GM21825 (cell line): ENCODE measurements at regions not wholly inside any gene's neighbourhood (a gene's known extent, or its start where the extent isn't known, plus 50 kb on each side); places are given as distances from the start of the nearest gene placed in this dataset.

Source experiments
- ATAC-seq: cut with Tn5 transposase; IDR thresholded peaks from one replicate; pipeline ENCODE4 v1.9.1; 2021; ENCODE audit warnings: mild to moderate bottlenecking, moderate library complexity; ENCODE audit not compliant: unreplicated experiment

DNA sequence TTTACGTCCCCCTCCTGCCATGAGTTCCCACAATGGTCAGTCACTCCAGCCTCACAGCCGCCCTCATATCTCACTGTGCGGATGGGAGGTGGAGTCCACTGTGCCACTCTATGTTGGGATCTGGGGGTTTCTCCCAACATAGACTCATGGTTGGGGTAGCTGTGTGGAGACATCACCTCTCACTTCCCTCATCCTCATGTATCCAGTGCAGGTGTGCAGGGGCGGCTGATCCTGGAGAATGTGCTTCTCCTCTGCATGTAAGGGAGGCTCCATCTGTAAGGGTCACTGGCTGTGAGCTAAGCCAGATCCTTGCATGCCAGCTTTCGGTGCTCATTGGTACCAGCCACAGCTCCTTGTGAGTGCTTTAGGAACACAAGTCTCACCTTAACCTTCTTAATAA lies 400.8 kb downstream of the CDH26 start:
- no peak for ATAC-seq

- ATAC-seq = no peak
Observed at GRCh38 chr20:60361761-60362395, 403.7 kb downstream of the CDH26 start.

DNA sequence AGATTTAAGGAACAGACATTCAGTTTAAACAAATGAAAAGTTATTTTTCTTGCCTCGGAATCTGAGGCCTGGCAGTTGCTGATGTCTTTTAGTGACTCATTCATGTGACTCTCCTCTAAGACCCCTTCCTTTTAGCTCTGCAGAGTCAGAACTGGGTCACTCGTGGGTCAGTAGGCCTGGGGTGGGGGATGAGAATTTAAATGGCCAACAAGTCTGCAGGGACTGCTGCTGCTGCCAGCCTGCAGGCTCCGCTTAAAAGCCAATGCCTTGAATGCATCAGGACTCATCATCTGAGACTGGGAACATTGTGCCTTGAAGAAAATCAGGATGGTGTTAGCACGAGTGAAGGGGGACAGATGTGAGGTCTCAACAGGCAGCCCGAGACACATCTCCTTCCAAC lies 404.3 kb downstream of the CDH26 start:
- no peak for ATAC-seq

- ATAC-seq = no peak
Observed at GRCh38 chr20:60363698-60364097, 405.5 kb downstream of the CDH26 start.

DNA sequence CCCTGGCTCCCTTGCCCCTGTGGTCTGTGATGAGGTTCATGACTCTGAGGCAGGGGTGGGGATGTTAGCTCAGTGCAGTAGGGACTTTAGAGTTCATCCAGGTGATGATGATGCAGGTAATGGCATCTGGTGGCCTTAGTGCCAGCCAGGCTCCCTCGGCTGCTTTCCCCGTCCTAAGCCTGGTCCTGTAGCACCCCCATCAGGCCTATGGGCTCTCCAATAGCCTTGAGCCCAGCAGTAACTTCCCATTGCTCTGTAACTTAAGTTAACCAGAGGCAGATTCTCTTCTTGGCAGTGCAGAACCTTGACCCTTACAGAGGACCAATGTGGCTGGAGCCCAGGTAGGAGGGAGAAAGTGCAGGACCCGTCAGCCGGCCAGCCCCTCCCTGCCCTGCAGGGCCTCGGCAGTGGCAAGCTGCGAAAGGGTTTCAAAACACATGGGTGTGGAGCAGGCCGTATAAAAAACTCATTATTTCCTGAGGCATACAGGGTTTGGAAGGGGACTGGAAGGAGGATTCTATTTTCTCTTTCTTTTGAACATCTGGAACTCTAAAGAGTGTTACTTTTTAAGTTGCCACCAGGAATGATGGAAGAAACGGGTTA lies 406.9 kb downstream of the CDH26 start:
- no peak for ATAC-seq

DNA sequence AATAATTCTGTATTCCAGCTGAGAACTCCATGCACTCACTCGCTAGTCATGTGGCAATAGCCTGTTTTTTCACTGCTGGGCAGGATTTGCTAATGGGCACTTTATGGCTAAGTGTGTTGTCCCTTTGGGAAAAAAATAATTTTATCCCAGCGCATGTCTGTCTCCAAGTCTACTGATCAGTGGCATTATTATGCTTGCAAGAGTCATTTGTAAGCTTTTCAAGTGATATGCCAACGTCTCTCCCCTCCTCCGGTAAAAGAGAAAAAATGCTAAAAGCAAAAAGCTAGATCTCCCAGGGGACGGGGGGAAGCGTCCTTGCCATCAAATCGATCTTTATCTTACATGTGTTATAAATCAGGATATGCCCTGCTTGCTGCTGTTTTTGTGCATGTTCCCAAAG lies 407.7 kb downstream of the CDH26 start:
- no peak for ATAC-seq

- ATAC-seq = no peak
Observed at GRCh38 chr20:60371384-60371783, 413.2 kb downstream of the CDH26 start.

- no peak for ATAC-seq
Observed at GRCh38 chr20:60372275-60372674, 414.1 kb downstream of the CDH26 start.

- no peak for ATAC-seq
Observed at GRCh38 chr20:60372822-60373221, 414.6 kb downstream of the CDH26 start.

DNA sequence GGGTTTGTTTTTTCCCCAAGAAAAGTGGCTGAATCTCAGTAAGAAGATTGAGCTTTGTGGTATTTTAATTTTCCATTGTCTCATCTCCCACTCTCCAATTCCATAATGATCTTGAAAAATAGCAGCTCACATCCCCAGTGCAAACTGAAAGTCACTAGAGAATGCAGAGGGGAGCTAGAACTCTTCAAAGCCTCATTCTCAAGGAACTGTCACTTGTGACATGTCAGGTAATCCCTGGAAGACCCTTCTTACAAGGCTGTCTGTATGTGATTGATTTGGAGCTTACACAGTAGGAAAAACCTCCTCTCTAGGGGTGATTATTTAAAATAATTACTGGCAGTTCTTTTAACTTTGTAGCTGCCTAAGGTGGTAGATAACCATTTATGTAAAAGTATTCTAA lies 420.4 kb downstream of the CDH26 start:
- no peak for ATAC-seq

GRCh38 chr20:60381643-60382400 lies 423.6 kb downstream of the CDH26 start:
- ATAC-seq = no peak

DNA sequence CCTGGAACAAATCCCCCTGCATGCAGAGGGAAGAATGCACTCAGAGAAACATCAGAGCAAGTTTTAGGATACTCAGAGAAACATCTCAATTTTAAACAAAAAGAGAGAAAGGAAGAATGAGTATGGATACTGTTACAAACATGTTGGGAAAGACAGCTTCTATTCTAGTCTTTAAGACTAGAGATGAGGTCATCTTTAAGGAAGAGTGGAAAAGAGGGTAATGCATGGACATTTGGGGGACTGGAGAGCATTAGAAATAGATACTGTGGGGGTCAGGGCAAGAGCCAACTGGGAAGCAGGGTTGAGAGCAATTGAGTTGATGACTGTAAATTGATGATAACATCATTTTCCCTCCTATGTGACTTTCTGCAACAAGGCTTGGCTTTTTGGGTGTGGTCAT lies 431.2 kb downstream of the CDH26 start:
- no peak for ATAC-seq

DNA sequence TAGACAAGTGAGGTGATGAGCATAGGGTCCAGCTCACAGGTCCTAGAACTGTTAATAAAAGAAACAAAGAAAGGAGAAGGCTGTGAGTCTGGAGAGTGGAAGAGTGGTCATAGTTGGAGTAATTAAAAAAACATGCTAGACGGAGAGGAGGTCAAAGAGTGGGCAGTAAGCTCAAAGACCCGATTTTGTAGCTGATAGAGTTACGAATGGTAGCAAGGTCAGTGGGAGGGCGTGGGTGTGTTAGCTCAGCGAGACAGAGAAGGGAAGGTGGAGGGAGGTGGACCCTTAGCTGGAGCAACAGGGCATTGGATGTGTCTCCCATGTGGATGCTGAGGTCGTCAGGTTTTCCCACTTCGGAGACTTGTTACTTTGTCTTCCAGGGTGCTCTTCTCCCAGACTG lies 431.7 kb downstream of the CDH26 start:
- no peak for ATAC-seq

- no peak for ATAC-seq
Observed at GRCh38 chr20:60395991-60396390, 437.8 kb downstream of the CDH26 start.

- ATAC-seq = no peak
Observed at GRCh38 chr20:60400567-60400966, 442.3 kb downstream of the CDH26 start.

DNA sequence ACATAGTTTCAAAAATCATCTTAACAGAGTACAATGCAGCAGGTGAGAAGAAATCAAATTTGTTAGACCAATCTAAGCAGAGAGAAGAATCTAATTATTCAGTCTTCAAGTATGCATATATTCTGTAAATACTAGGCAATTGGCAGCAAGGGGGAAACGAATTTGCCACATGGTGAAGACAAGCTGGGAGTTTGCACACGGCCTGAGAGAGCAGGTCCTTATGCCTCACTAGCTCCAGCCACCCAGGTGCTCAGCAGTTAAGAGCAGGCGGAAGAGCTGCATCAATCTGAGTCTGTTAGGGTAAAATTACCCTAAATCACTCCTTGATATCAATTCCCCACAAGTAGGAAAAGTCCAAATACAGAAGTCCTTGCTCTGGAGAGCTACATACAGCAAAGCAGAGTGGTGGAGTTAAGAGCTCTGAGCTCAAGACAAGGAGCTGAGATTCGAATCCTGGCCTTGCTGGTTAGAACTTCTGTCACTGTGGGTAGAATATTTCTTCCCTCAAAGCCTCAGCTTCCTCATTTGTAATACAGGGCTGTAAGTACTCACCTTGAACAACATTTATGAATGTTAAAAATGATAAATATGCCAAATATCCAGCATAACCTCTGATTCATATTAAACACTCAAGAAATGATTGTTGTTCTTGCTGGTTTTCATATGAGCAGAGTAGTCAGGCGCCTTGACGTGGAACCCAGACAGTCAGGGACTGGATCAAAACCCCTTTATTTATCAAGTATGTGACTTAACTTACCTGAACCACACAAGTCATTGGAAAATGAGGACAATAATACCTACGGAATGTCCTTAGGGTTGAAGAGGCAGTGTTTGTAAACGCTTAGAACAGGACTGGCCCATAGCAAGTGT lies 444.2 kb downstream of the CDH26 start:
- no peak for ATAC-seq

DNA sequence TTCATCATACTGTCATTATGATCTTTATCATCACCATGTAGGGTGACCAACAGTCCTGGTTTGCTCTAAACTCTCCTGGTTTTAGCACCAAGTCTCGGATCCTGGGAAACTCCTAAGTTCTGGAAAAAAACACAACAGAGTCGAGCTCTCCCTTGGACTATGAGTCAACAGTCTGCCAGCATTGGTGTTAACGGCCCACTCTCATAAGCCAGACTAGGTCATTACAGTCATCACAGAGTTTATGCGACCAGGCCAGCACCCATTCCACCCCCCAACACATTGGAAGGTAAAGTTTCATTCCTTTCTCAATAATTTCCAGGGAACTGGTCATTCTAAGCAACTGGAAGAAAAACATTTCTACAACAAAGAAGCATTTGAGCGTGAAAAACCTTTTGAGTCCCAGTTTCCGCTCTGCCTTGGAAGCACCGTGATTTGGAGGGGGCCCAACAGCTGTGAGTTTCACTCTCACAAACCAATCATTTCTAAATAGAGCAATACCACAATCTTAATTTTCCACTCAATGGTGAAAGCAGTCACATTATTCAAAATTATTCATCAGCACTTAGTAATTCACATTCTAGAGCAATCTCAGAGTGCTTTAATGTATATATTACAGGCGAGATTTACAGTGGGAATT lies 445.0 kb downstream of the CDH26 start:
- no peak for ATAC-seq

DNA sequence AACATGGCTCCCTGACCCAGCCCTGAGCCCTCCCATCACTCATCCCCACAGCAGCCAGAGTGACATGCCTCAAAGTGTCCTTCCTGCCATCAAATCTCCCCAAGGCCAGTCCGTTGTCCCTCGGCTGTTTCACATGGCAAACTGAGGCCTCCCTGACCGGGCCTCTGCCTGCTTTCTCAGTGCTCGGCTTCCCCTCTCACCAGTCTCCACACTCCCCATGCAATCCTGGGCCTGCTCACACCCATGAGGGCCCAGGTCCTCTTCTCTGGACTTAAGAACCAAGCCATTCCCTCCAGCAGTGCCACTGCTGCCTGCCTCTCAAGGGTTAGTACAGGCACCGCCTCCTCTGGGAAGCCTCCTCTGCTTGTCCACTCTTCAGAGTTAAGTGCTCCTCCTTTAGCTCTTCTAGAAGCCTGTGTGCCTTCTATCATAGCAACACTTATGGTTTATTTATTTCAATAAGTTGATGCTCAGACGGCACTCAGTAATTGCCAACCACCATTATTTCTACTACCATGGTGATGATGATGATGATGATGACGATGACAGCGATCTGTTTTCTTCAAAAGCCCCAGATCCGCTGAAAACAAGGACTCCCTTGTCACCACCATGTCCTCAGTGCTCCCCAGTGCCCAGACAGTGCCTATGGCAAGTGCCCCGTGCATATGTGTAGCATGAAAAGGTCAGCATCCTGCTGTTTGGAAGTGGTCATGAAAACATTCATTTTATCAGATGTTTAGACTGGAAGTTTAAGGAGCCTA lies 449.0 kb downstream of the CDH26 start:
- no peak for ATAC-seq

DNA sequence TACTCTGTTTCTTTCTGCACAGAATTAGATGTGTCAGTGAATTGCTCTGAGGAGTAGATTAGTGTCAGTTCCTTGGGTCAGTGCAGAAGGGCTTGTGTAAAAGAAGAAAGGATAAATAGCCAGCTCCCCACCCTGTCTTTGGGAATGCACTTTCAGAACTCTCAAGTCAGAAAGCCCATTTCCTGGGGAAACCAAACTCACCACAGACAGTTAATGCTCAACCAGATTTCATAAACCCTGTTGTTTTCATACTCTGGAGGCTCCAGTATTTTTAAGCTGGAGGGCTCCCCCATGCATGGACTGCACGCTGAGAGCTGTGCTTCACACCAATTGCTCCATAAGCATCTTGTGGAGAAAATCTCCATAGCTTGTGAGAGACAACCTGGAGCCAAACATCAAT lies 449.7 kb downstream of the CDH26 start:
- ATAC-seq = no peak

DNA sequence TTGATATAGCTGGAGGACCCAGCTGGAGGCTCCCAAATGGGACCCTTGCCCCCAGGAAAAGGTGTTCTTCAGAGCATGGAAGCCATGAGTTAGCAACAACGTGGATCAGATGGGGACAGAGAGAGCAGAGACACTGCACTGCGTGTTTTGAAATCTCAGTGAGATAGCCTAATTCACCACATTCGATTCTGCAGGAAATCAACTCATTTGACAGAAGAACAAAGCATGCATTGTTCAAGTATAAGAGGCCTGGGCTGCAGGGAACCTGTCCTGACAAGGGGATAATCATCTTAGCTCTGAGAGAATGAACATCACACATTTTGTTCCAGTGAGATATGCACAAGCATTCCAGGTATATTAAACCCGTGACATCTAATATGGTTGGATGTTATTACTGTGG lies 450.2 kb downstream of the CDH26 start:
- ATAC-seq = no peak
